Activated CD4-positive, alpha-beta T cell treated with anti-CD3 and anti-CD28 coated beads, Interleukin-2, amount 10 ng/mL, durations not matched to agents 7 days and 5 days (primary cell): ENCODE measurements at regions not wholly inside any gene's neighbourhood (a gene's known extent, or its start where the extent isn't known, plus 50 kb on each side); places are given as distances from the start of the nearest gene placed in this dataset.

Experiments
- CTCF ChIA-PET: fragments of 350-600 bp; sonication (Branson Sonifier 250); formaldehyde crosslinking; loops from one replicate; lab custom pipeline; 2021; ENCODE audit warnings: antibody characterized with exemption; lab: Charles Lee
- POLR2A ChIA-PET: fragments of 350-600 bp; sonication (Branson Sonifier 250); formaldehyde crosslinking; loops from one replicate; lab custom pipeline; 2021; ENCODE audit warnings: antibody characterized with exemption; lab: Charles Lee
- DNase-seq: peaks from one replicate; pipeline ENCODE4 v3.0.0-alpha.2; 2020
- H3K27ac Mint-ChIP-seq: one replicate; pipeline ENCODE4 v1.8.0; 2021; ENCODE audit warnings: mild to moderate bottlenecking, moderate library complexity, mixed read lengths
- H3K27me3 Mint-ChIP-seq: one replicate; pipeline ENCODE4 v1.8.0; 2021; ENCODE audit warnings: mixed read lengths
- H3K36me3 Mint-ChIP-seq: one replicate; pipeline ENCODE4 v1.8.0; 2021; ENCODE audit warnings: low read depth, mixed read lengths
- H3K4me1 Mint-ChIP-seq: one replicate; pipeline ENCODE4 v1.8.0; 2021; ENCODE audit warnings: mixed read lengths
- H3K4me3 Mint-ChIP-seq: one replicate; pipeline ENCODE4 v1.8.0; 2021; ENCODE audit warnings: mild to moderate bottlenecking, moderate library complexity, mixed read lengths
- H3K9me3 Mint-ChIP-seq: one replicate; pipeline ENCODE4 v1.8.0; 2021; ENCODE audit warnings: mixed read lengths

DNA sequence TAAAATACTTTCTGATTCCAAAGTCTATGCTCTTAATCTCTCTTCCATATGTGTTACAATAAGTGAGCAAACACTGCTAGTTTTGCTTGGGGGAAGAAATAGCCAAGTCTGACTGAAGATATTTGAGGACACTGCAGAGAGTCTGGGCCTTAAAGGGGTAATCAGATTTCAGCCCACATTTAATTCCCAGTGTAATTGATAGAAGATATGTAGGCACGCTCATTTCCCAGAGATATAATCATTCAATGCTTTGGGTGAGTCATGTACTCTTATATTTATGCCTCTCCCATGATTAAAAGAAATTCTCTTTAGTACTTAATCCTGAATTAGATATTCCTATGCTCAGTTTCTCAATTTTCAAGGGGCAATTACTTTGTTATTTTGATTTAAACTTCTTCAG, 178.1 kb upstream of the POM121L12 start:
- Mint-ChIP-seq H3K9me3 (peaks cover 2% of the 10 kb centered on the region), H3K4me1 (no peaks in the 10 kb centered on the region), H3K27me3 (no peaks in the 10 kb centered on the region), H3K4me3 (no peak overlapping the region), H3K27ac (no peak overlapping the region), H3K36me3 (no peaks in the 10 kb centered on the region)
- ChIA-PET POLR2A (no interaction called here), CTCF (no interaction called here)
- DNase-seq: no peak

DNA sequence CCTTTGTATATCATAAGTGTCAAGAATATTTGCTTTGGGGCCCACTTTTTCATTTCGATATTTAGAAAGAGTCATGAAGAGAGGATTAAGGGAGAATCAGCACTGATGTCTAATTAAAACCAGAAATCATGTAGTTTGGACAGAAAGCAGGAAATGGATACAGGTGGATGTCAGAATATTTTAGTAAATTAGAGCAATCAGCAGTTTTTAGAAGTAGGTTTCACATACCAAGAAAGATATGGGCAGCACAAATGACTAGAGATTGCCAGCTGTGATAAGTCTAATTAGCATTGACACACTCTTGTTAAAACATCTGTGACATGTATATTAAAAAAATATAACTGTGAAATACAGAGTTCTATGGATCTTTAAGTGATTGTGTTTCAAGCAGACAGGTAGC, 180.8 kb upstream of the POM121L12 start:
- Mint-ChIP-seq H3K27ac (no peak overlapping the region), H3K9me3 (peaks cover 2% of the 10 kb centered on the region), H3K27me3 (no peaks in the 10 kb centered on the region), H3K4me3 (no peak overlapping the region), H3K36me3 (no peaks in the 10 kb centered on the region), H3K4me1 (no peaks in the 10 kb centered on the region)
- DNase-seq: no peak
- ChIA-PET CTCF (no interaction called here), POLR2A (no interaction called here)

DNA sequence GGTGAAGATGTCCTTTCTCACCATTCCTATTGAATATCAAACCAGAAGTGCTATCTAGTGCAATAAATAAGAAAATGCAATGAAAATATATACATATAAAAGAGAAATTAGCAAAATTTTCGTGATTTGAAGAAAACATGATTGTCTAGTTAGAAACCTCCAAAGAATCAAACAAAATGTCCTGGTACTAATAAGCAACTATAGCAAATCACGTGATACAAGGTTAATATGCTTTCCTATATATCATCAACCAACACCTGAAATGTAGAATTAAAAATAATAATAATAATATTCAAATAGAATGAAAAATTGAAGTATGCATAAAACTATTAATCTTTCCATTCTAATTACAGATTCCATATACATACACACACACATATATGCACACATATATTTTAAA, 183.9 kb upstream of the POM121L12 start:
- CTCF ChIA-PET: no interaction called here
- Mint-ChIP-seq H3K27ac (no peak overlapping the region), H3K36me3 (no peaks in the 10 kb centered on the region), H3K27me3 (no peaks in the 10 kb centered on the region), H3K4me3 (no peak overlapping the region), H3K9me3 (peaks cover 2% of the 10 kb centered on the region), H3K4me1 (no peaks in the 10 kb centered on the region)
- no peak for DNase-seq
- POLR2A ChIA-PET: no interaction called here

DNA sequence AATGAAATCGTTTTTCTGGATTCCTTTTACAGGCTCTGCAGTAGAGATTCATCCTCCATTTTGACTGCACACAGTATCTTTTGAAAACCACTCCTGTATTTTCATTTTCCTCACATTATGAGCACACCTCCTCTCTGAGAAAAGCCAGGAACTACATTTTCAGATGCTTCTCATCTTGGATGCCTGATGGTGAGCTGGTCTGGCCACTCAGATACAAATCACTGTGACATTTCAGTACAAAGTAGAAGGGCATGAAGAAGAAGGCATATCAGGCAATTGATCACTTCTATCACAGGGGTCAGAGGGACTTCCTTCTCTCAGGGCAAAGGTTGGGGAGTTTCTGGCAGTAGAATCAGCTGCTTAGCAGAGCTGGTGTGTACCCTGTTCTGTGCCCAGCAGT, 192.0 kb upstream of the POM121L12 start:
- Mint-ChIP-seq H3K36me3 (no peaks in the 10 kb centered on the region), H3K4me3 (no peak overlapping the region), H3K27me3 (no peaks in the 10 kb centered on the region), H3K4me1 (no peaks in the 10 kb centered on the region), H3K9me3 (peaks cover 4% of the 10 kb centered on the region), H3K27ac (no peak overlapping the region)
- ChIA-PET CTCF (no interaction called here), POLR2A (no interaction called here)
- no peak for DNase-seq

DNA sequence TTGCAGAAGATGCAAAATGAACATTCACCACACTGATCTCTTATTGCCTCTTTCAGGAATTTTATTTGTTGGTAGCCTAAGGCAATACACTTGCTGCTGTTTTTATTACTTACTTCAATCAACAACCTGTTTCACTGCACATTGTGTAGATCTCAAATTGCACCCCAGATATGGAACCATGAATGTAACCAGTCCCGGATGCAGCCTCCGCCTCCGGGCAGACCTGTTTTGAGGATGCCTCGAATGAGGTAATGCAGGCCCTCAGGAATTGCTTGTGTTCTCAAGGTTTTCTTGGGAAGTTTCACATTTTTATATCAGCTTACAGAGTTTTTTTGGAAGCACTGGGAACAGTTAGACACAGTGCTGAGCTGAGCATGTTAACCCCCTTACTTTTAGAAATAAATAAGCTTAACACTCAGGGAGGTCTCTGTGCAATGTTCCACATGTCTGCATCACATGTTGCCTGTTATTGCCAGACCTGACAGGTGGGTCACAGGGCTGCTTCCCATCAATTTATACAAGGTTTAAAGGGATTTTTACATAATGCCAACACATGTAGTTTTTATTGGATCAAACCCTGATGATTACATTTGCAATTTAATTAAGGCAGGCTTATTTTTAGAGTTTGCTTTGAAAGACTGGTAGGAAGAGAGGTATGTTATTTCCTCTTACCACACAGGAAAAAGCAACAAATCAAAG, 193.1 kb upstream of the POM121L12 start:
- CTCF ChIA-PET: no interaction called here

DNA sequence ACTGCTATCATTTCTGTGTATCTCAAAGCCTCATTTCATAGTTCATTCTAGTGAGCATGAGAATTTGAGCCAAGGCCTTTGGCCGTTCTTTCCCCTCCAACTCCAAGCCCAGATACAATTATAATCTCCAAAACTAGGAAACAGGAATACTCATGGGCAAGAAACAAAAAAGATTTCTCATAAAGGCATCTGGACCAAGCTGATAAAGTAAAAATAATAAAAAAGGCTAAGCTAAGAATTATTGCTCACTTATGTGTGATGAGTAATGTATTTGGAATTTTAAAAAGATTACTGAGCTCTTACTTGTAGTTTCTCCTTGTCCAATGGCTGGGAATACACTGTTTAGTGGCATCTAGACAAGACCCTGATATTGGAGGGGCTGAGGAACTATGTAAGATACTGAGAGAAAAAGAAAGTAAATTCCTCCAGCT, 196.4 kb upstream of the POM121L12 start:
- Mint-ChIP-seq H3K4me1 (no peaks in the 10 kb centered on the region), H3K27me3 (no peaks in the 10 kb centered on the region), H3K9me3 (peaks cover 7% of the 10 kb centered on the region), H3K36me3 (no peaks in the 10 kb centered on the region), H3K4me3 (no peak overlapping the region), H3K27ac (no peak overlapping the region)
- ChIA-PET POLR2A (no interaction called here), CTCF (no interaction called here)
- no peak for DNase-seq

More for the DNA sequence above, 193.1 kb upstream of the POM121L12 start:
- no peak overlapping the region for H3K27ac Mint-ChIP-seq
- H3K9me3 Mint-ChIP-seq: peaks cover 7% of the 10 kb centered on the region
- no peaks in the 10 kb centered on the region for H3K4me1 Mint-ChIP-seq
- H3K4me3 Mint-ChIP-seq: no peak overlapping the region
- H3K27me3 Mint-ChIP-seq: no peaks in the 10 kb centered on the region
- DNase-seq: no peak
- POLR2A ChIA-PET: no interaction called here
- H3K36me3 Mint-ChIP-seq: no peaks in the 10 kb centered on the region

DNA sequence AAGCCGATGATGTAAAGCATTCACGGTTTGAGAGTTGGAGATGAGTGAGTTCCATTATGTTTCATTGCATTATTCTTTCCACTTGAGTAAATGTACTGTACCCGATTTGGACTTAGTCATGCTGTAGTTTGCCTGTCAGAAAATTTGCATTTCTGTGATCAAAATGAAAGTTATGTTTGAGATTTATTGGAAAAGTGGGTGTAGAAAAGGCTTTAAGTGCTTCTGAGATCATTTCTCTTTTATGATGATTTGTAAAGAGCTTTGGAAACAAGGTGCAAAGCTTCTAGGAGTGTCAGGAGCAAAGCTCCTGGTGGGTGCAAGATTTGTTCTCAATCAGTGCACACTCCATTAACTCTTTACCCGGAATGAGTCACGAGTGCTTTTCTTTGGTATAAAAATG, 204.1 kb upstream of the POM121L12 start:
- no peaks in the 10 kb centered on the region for H3K4me1 Mint-ChIP-seq
- ChIA-PET POLR2A (no interaction called here), CTCF (no interaction called here)

DNA sequence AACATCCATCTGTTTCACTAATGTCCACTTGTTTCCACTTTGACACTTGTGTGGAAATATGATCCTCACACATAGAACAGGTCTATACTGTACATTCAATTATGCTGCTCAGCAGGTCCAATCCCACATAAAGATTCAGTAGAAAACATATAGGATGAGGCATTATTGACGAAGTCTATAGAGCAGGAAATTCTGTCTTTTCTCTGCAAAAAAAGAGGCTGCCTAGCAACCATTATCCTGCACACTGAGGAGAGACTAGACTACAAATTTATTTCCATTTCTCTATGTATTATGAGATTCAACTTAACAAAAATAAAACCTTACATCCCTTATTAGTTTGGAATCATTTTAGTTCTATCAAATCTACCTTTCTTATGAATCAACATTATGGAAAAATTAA, 204.6 kb upstream of the POM121L12 start:
- Mint-ChIP-seq H3K27me3 (no peaks in the 10 kb centered on the region), H3K9me3 (peaks cover 16% of the 10 kb centered on the region), H3K4me3 (no peak overlapping the region), H3K4me1 (no peaks in the 10 kb centered on the region), H3K36me3 (no peaks in the 10 kb centered on the region), H3K27ac (no peak overlapping the region)
- ChIA-PET POLR2A (no interaction called here), CTCF (no interaction called here)
- DNase-seq: no peak

More for the DNA sequence above, 204.1 kb upstream of the POM121L12 start:
- H3K36me3 Mint-ChIP-seq: no peaks in the 10 kb centered on the region
- no peak overlapping the region for H3K27ac Mint-ChIP-seq
- H3K9me3 Mint-ChIP-seq: peaks cover 14% of the 10 kb centered on the region
- DNase-seq: no peak
- no peak overlapping the region for H3K4me3 Mint-ChIP-seq
- no peaks in the 10 kb centered on the region for H3K27me3 Mint-ChIP-seq

DNA sequence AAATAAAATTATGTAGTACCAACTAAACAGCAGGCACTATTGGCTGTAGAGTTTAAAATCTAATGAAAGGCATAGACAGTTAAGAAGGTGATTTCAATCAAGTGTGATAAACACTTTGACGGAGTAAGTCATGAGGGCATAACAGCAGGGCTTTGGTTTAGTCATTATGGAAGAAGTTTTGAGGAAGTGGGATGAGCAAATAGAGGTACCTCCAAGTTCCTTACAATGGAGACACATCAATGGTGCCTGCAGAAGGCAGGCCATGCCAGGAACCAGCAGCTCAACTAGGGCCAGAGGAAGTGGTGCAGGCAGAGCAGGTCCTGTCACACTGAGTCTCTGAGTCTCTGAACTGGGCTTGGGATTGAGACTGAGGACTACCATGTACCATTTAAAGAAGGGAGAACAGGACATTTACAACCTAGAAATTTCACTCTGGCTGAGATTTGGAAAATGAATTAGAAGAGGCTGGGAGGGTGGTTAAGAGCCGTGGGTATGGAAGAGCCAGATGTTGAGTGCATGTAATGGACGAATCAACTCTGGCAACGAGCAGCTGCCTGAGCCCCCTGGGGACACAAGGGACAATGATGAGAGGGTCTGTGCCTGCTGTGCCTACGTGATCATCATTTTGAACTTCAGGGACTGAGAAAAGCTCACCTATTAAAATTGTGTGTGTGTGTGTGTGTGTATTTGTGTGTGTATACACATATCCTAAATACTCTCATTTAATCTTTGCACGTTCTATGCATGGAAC, 208.7 kb upstream of the POM121L12 start:
- H3K27ac Mint-ChIP-seq: no peak overlapping the region
- CTCF ChIA-PET: no interaction called here
- DNase-seq: no peak
- H3K9me3 Mint-ChIP-seq: peaks cover 28% of the 10 kb centered on the region
- POLR2A ChIA-PET: no interaction called here
- H3K4me3 Mint-ChIP-seq: no peak overlapping the region
- H3K36me3 Mint-ChIP-seq: no peaks in the 10 kb centered on the region
- no peaks in the 10 kb centered on the region for H3K27me3 Mint-ChIP-seq
- H3K4me1 Mint-ChIP-seq: no peaks in the 10 kb centered on the region

DNA sequence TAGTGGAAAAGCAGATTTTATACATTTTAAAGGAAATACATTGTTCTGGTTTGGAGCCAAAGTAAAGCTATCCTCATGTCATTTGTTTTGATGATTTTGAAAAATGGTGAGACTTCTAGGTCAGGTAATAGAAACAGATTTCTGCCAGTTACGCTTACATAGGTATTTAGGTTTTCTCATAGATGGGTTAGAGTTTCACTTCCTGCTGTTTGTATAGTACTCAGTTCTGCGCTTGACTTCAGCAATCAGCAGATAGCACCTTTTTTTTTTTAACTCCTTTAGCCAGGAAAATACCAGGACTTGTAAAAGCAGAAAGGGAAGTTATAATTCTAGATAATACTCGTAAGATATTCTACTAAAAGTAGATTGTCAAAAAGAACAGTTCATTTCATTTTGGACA, 209.8 kb upstream of the POM121L12 start:
- CTCF ChIA-PET: interaction anchor here (0.8 kb wide), 1 partner anchor 21 kb away, joined by 3 read pairs; no protein-coding TSS in a partner anchor

DNA sequence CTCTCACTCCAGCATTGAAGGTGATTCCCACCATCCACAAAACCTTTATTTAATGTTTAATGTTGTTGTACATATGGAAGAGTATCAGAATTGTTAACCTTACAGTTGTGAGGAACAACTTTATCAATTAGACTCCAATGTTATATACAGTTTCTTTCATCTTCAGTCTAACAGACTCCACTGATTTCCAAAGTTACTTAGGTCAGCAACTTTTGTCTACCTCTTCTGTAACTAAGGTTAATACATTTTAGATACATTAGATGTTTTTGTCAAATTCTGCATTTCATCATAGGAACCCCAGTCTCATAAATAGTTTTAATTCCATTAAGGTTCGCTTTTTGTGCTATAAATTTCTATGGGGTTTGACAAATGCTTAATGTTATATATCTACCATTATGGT, 223.9 kb upstream of the POM121L12 start:
- POLR2A ChIA-PET: no interaction called here
- peaks cover 8% of the 10 kb centered on the region for H3K9me3 Mint-ChIP-seq
- H3K4me3 Mint-ChIP-seq: no peak overlapping the region
- H3K4me1 Mint-ChIP-seq: no peaks in the 10 kb centered on the region
- no peak for DNase-seq
- no peak overlapping the region for H3K27ac Mint-ChIP-seq
- H3K27me3 Mint-ChIP-seq: no peaks in the 10 kb centered on the region
- no peaks in the 10 kb centered on the region for H3K36me3 Mint-ChIP-seq
- CTCF ChIA-PET: no interaction called here

More for the DNA sequence above, 209.8 kb upstream of the POM121L12 start:
- H3K4me3 Mint-ChIP-seq: no peak overlapping the region
- H3K27me3 Mint-ChIP-seq: no peaks in the 10 kb centered on the region
- no peak overlapping the region for H3K27ac Mint-ChIP-seq
- H3K9me3 Mint-ChIP-seq: peaks cover 32% of the 10 kb centered on the region
- H3K4me1 Mint-ChIP-seq: no peaks in the 10 kb centered on the region
- POLR2A ChIA-PET: no interaction called here
- H3K36me3 Mint-ChIP-seq: no peaks in the 10 kb centered on the region
- DNase-seq: no peak

DNA sequence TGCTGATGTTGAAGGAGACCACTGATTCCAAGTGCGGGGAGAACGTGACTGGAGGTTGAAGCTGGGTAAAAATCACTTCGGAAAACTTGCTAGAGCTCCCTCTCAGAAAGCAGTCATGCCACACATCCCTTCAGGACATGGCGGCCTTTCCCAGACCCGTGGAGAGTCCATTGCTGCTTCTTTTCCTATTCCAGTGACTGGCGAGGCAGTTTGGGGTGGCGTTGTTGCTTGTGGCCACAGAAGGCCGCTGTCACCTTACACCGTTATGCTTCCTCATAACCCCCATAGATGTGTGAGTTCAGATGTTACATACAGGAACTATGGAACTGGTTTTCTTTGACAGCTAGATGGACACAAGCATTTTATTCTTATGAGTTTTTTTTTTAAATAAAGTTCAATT, 235.6 kb upstream of the POM121L12 start:
- Mint-ChIP-seq H3K27ac (no peak overlapping the region), H3K4me3 (no peak overlapping the region), H3K9me3 (peaks cover 9% of the 10 kb centered on the region), H3K36me3 (no peaks in the 10 kb centered on the region), H3K4me1 (no peaks in the 10 kb centered on the region), H3K27me3 (no peaks in the 10 kb centered on the region)
- CTCF ChIA-PET: no interaction called here
- DNase-seq: no peak
- POLR2A ChIA-PET: no interaction called here

DNA sequence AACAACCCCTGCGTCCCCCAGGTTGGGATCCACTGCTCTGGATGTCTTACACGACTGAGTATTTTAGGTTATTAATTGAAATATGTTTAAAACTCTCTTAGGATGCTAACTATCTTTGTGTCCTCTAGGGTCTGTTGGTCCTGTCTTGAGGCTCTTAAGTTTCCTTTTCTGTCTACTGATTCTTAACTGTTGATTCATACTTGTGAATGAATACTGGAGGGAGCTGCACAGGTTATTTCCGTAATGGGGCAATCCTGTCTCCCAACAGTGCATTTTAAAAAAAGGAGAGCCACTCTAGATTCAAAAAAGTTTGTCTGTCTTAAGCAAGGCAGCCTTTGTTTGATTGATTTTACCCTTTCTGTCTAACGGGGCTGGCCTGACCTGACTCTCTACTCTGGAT, 237.6 kb upstream of the POM121L12 start:
- no peak overlapping the region for H3K4me3 Mint-ChIP-seq
- no peak for DNase-seq
- POLR2A ChIA-PET: no interaction called here
- H3K27ac Mint-ChIP-seq: no peak overlapping the region
- no peaks in the 10 kb centered on the region for H3K4me1 Mint-ChIP-seq
- CTCF ChIA-PET: no interaction called here
- H3K27me3 Mint-ChIP-seq: no peaks in the 10 kb centered on the region
- H3K36me3 Mint-ChIP-seq: no peaks in the 10 kb centered on the region
- H3K9me3 Mint-ChIP-seq: peaks cover 6% of the 10 kb centered on the region
